Fibroblast of skin of abdomen (primary cell): ENCODE measurements at regions not wholly inside any gene's neighbourhood (a gene's known extent, or its start where the extent isn't known, plus 50 kb on each side); places are given as distances from the start of the nearest gene placed in this dataset.

Experiments used
- DNase-seq: peaks from one replicate; pipeline ENCODE4 v3.0.0-alpha.2; 2013

DNA sequence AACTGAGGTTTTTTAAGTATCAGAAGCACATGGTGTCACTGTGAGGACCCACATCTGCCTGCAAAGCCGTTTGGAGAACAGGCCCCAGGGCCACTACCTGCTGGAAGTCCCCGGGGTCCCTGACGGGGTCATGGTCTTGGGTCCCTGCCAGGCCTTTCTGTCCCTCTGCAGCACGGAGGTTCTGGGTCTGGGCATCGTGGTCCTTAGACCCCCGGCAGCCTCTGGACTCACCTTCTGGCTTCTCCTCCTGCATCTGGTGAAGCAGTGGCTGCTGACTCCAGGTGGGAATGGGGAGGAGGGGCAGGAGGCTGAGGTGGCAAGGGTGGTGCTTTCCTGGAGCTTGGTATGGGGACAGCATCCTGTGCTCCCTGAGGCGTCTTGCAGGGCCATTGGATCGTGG, 198.6 kb downstream of the TEX29 start:
- no peak for DNase-seq

- no peak for DNase-seq
These were observed 199.2 kb downstream of the TEX29 start for GRCh38 chr13:111519490-111520170.

- DNase-seq = no peak
These were observed 200.6 kb downstream of the TEX29 start for GRCh38 chr13:111521030-111521429.

- no peak for DNase-seq
These were observed 201.3 kb downstream of the TEX29 start for GRCh38 chr13:111521691-111522229.

DNA sequence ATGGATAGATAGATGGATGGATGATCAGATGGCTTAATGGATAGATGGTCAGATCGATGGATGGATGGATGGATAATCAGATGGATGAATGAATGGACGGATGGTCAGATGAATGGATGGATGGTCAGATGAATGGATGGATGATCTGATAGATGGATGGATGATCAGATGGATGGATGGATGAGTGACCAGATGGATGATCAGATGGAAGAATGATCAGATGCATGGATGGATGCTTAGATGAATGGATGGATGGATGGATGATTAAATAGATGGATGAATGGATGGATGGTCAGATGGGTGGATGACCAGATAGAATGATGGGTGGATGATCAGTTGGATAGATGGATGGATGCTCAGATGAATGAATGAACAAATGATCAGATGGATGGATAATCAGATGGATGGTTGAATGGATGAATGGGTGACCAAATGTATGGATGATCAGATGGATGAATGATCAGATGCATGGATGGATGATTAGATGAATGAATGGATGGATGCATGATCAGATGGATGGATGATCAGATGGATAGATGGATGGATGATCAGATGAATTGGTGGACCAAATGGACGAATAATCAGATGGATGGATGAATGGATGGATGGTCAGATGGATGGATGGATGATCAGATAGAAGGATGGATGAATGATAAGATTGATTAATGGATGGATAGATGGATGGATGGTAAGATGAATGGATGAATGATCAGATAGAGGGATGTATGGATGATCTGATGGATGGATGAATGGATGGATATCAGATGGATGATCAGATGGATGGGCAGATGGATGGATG, 205.1 kb downstream of the TEX29 start:
- DNase-seq = no peak

DNA sequence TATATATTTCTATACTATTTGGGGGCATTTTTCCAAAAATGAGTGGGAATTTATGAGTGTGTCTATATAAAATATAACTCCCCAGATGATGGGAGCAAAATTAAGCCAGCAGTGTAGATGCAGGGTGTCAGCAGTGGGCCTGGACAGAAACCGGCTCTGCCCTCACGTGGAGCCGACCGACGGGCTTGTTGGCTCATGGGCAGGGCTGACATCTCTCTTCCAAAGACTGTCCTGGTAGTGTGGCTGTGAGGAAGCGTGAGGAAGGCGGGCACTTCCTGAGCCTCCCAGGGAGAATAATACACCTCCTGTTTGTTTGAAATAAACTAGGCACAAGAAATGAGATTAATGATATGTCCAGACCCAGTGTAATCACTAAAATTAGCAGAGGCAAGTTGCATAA, 206.5 kb downstream of the TEX29 start:
- no peak for DNase-seq

GRCh38 chr13:111527614-111528229, 207.3 kb downstream of the TEX29 start:
- DNase-seq = no peak

- DNase-seq = no peak
These were observed 208.1 kb downstream of the TEX29 start for GRCh38 chr13:111528513-111528912.

DNA sequence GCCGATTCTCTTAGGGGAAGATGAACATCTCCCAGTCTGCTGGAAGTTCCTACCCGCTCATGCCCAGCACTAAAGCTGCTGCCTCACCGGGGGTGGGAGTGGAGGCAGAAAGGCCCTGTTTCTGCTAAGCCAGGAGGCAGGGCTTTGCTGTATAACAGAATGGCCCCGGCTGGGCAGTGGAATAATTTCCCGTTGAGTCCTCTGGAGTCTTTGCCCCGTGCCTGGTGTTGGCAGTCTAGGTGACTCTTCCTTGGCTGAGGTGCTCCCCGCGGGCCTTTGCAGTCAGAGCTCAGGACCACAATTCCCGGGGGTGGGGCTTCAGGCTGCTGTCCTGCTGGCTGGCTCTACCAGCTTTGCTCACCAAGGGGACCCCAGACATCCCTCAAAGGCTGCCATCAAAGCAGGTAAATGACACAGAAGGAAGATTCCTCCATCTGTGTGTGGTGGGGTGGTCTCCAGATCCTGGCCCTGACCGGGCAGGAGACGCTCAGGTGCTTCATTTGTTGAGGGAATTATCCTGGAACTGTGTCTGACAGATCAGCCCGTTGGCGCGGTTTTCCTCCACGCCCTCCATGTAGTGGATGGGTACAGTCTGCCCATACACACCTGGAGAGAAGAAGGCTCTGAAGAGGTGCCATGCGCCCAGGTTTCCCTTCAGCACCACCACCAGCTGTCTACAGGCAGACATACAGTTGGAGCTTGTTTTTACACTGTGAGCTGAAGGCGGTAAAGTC, 209.9 kb downstream of the TEX29 start:
- DNase-seq = no peak

DNA sequence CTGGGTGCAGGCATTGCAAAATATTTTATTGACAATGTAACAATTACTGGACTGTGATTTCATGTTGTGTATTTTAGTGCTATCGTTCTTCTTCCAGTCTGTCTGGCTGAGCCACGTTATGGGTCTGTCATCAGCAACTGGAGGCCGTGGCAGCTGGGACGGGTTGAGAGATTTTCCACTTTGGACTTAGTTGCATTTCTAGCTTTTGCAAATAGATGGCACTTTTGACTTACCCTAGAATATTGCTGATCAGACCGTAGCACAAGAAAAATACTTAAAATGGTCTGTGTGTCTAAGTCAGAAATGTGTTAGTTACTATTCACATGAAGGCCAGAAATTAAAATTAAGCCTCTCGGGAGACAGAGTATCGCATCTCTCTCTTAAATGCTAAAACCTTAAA, 211.1 kb downstream of the TEX29 start:
- DNase-seq = no peak

DNA sequence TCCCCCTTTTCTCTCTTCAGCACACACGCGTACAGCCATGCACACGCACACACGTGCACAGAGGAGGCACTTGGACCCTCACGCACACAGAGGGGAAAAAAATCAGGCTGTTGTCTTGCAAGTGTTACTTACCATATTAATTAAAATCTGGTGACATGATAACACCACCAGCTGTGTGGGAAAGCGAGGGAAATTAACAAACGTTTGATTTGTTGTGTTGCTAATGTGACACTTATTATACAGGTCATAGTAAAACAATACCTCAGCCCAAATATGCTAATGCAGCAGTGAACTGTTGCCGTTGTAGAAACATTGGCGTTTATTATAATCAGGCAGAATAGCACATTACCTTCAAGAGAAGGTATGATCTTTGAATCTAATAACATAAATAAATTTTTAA, 211.7 kb downstream of the TEX29 start:
- no peak for DNase-seq

GRCh38 chr13:111533900-111534683, 213.7 kb downstream of the TEX29 start:
- no peak for DNase-seq

DNA sequence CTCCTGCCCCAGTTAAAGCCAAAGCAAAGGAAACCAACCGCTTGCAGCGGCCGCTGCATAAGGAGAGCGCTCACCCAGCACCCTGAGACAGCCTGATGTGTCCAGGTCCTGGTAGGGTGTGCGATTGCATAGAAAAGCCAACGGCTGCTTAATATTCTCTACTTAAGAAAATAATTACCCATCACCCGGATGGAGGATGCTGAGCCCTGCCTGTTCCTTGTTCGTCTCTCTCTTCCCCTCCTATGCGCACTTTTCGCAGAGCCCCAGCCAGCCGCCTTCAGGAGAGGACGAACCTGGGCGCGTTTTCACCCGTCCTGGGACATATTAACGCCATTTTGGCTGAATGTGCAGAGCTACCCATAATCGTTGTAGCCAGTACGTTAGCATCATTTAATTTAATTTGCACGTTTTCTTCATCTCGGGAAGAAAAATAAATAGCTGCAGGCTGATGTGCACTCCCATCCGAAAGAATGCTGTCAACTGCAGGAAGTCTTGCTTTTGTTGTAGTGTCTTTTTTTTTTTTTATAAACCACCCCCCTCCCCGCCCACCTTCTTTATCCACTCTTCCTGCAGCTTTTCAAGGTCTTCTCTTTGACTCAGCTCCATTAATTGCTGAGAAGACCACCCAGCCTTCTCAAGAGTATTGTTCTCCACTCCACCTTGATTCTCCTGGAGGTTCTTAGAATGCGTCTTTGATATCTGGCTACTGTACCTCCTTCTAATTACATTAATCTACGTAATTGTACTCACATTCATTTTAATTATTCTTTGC, 214.5 kb downstream of the TEX29 start:
- no peak for DNase-seq

GRCh38 chr13:111535523-111535811, 215.0 kb downstream of the TEX29 start:
- DNase-seq = no peak

DNA sequence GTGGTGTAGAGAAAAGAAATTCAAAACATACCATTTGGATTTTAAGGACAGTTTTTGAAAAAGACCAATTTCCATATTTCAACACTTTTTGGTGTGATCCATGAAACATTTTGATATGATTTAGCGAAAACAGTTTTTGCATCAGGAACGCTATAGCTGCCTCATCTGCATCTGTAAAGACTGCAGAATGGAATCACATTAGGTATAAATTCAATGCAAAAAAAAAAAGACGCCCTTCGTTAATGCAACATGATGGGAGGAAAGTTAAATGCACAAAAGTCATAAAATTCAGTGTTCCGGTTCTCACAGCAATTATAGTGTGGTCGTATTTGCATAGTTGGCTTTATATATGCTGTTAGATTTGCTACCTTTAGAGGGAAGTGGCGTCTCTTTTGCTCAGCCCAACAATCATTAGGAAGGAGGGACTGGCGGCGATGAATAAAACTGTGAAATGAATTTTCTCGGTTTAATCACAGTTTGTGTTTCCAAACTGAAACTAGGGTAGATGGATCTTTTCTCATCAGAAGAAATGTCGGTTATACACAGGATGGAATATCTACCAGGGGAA, 215.7 kb downstream of the TEX29 start:
- DNase-seq = no peak

DNA sequence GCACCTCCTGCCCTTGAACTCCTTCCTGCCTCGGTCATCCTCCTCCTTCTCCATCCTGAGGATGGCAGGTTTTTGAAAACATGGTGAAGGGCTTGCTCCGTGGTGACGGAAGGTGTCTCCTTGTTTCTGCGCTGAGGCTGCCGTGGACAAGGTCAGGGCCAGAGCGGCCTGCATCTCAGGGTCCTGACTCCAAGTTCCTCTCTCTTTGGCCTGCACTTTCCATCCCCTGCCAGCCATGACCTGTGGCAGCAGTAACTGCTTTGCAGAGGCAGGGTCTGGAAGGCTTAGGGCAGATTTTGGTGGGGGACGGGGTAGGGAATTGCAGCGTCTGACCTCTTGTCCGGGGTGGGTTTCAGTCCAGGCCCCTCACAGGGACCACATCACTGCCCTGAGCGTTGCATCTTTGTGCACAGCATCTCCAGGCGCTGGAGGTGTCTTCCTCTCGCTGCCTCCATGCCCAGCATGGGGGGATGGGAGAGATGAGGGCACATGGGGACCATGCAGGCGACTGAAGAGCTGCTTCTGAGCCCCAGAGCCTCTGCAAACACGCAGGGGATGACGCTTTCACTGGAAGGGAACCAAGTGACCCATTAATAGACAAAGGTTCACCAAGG, 216.8 kb downstream of the TEX29 start:
- no peak for DNase-seq

- DNase-seq = no peak
These were observed 217.5 kb downstream of the TEX29 start for GRCh38 chr13:111537843-111538499.

- no peak for DNase-seq
These were observed 218.8 kb downstream of the TEX29 start for GRCh38 chr13:111539252-111539651.

- no peak for DNase-seq
These were observed 219.5 kb downstream of the TEX29 start for GRCh38 chr13:111539791-111540446.
